Loucy (cell line): ENCODE measurements at regions not wholly inside any gene's neighbourhood (a gene's known extent, or its start where the extent isn't known, plus 50 kb on each side); places are given as distances from the start of the nearest gene placed in this dataset.

Source experiments
- H2AFZ ChIP-seq: fragments of 200-600 bp; sonication (generic); 2 replicates; pipeline ENCODE4 v1.6.0; 2016; ENCODE audit warnings: antibody characterized with exemption, mild to moderate bottlenecking, low read length, moderate library complexity
- H3F3A ChIP-seq: fragments of 200-600 bp; 2 replicates; pipeline ENCODE4 v1.6.0; 2016; ENCODE audit warnings: antibody characterized with exemption, low read depth, mild to moderate bottlenecking
- H3K27me3 ChIP-seq: fragments of 200-600 bp; sonication (generic); 2 replicates; pipeline ENCODE4 v1.6.1; 2014; ENCODE audit warnings: low read length, mild to moderate bottlenecking; ENCODE audit not compliant: insufficient read depth, poor library complexity, severe bottlenecking
- H3K36me3 ChIP-seq: fragments of 200-600 bp; sonication (generic); 2 replicates; pipeline ENCODE4 v1.6.1; 2016; ENCODE audit warnings: low read length; ENCODE audit not compliant: insufficient read depth
- H3K4me1 ChIP-seq: fragments of 200-600 bp; sonication (generic); 2 replicates; pipeline ENCODE4 v1.5.1; 2014; ENCODE audit warnings: low read length, mild to moderate bottlenecking; ENCODE audit not compliant: insufficient read depth, poor library complexity, severe bottlenecking
- H3K4me2 ChIP-seq: fragments of 200-600 bp; sonication (generic); 2 replicates; pipeline ENCODE4 v1.6.0; 2014; ENCODE audit warnings: antibody characterized with exemption, low read length, low read depth, mild to moderate bottlenecking; ENCODE audit not compliant: poor library complexity, severe bottlenecking
- H3K4me3 ChIP-seq: fragments of 200-600 bp; sonication (generic); 2 replicates; pipeline ENCODE4 v1.5.1; 2014; ENCODE audit warnings: low read length, mild to moderate bottlenecking, mixed read lengths; ENCODE audit not compliant: poor library complexity, severe bottlenecking
- H3K79me2 ChIP-seq: fragments of 200-600 bp; sonication (generic); 2 replicates; pipeline ENCODE4 v1.6.1; 2014; ENCODE audit warnings: low read length; ENCODE audit not compliant: insufficient read depth
- H3K9ac ChIP-seq: fragments of 200-600 bp; sonication (generic); 2 replicates; pipeline ENCODE4 v1.6.0; 2014; ENCODE audit warnings: mild to moderate bottlenecking, low read depth, low read length, moderate library complexity; ENCODE audit not compliant: poor library complexity, severe bottlenecking
- H3K9me2 ChIP-seq: fragments of 200-600 bp; sonication (generic); replicated peaks from 2 replicates; pipeline ENCODE4 v1.6.1; 2016; ENCODE audit warnings: low read depth, low read length, mixed read lengths
- H3K9me3 ChIP-seq: fragments of 200-600 bp; sonication (generic); 2 replicates; pipeline ENCODE4 v1.6.1; 2014; ENCODE audit warnings: mild to moderate bottlenecking, antibody characterized with exemption, low read length, low read depth; ENCODE audit not compliant: insufficient read depth
- H4K20me1 ChIP-seq: fragments of 200-600 bp; sonication (generic); 2 replicates; pipeline ENCODE4 v1.6.0; 2014; ENCODE audit warnings: antibody characterized with exemption, low read length, mild to moderate bottlenecking; ENCODE audit not compliant: insufficient read depth, poor library complexity, severe bottlenecking
- EZH2phosphoT487 ChIP-seq: fragments of 200-600 bp; IDR thresholded peaks from 2 replicates; pipeline ENCODE4 v1.6.1; 2018; ENCODE audit warnings: antibody characterized with exemption, mild to moderate bottlenecking, moderate library complexity, borderline replicate concordance
- TF ChIP-seq, protein P1 (sequence below): fragments of 200-600 bp; sonication (generic); conservative IDR thresholded peaks from 2 replicates; pipeline ENCODE4 v1.5.1; 2014; ENCODE audit warnings: mild to moderate bottlenecking, antibody characterized with exemption, low read length

DNA sequence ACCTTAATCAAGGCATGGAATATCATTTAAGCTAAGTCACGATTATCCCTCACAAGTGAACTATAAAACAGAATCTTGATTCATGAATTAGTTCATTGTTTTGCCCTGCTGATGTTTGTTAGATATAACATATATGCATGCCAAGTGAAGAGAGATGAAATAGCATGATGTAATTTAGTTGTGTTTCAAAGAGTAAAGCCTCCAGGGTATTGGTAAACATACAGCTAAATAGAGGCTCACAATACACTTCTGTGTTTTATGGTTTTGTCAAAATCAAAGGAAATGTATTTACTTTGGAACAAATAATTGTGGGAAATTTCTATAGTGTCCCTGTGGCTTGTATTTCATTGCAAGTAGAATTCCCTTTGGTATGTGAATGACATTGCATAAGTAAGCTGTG is 69.0 kb upstream of the LEF1 start:
- no peak overlapping the region for H3K9ac ChIP-seq
- H3F3A ChIP-seq: no peaks in the 10 kb centered on the region
- no peak for TF ChIP-seq EZH2phosphoT487
- TF ChIP-seq, protein P1, sequence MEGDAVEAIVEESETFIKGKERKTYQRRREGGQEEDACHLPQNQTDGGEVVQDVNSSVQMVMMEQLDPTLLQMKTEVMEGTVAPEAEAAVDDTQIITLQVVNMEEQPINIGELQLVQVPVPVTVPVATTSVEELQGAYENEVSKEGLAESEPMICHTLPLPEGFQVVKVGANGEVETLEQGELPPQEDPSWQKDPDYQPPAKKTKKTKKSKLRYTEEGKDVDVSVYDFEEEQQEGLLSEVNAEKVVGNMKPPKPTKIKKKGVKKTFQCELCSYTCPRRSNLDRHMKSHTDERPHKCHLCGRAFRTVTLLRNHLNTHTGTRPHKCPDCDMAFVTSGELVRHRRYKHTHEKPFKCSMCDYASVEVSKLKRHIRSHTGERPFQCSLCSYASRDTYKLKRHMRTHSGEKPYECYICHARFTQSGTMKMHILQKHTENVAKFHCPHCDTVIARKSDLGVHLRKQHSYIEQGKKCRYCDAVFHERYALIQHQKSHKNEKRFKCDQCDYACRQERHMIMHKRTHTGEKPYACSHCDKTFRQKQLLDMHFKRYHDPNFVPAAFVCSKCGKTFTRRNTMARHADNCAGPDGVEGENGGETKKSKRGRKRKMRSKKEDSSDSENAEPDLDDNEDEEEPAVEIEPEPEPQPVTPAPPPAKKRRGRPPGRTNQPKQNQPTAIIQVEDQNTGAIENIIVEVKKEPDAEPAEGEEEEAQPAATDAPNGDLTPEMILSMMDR: no peak

DNA sequence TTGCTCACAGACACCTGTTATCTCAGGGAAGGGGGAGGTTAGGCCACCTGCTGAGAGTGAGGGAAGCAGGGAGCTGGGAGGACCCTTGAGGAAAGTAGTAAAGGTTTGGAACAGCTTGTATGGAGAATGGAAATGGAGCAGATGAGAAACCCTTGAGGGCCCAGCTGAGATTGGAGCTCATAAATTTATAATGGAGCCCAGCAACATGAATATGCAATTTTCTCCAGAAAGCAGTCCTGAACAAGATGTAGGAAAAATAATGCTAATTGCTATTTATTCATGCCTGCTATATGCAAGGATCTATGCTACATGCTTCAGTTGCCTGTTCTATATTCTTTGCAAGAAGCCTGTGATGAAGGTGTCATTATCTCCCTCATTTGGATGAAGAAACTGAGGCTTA is 67.5 kb upstream of the LEF1 start:
- H2AFZ ChIP-seq: no peak overlapping the region
- H3K27me3 ChIP-seq: no peaks in the 10 kb centered on the region

More for the DNA sequence above, 69.0 kb upstream of the LEF1 start:
- H3K4me2 ChIP-seq: no peak overlapping the region
- no peaks in the 10 kb centered on the region for H3K27me3 ChIP-seq
- H4K20me1 ChIP-seq: no peaks in the 10 kb centered on the region
- no peaks in the 10 kb centered on the region for H3K9me2 ChIP-seq
- H3K4me1 ChIP-seq: peaks cover 3% of the 10 kb centered on the region
- no peaks in the 10 kb centered on the region for H3K36me3 ChIP-seq
- H3K79me2 ChIP-seq: no peaks in the 10 kb centered on the region
- H3K9me3 ChIP-seq: no peaks in the 10 kb centered on the region
- no peak overlapping the region for H3K4me3 ChIP-seq
- no peak overlapping the region for H2AFZ ChIP-seq

DNA sequence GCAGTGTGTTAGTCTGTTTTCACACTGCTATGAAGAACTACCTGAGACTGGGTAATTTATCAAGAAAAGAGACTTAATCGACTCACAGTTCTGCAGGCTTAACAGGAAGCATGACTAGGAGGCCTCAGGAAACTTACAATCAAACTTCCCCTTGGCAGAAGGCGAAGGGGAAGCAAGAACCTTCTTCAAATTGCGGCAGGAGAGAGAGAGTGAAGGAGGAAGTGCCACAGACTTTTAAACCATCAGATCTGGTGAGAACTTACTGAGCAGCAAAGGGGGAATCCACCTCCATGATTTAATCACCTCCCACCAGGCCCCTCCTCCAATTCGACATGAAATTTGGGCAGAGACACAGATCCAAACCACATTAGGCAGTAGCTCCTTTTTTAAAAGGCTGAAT is 59.2 kb upstream of the LEF1 start:
- Histone ChIP-seq H3K4me1 (peaks cover 6% of the 10 kb centered on the region), H3K4me3 (no peak overlapping the region), H3K9me2 (no peaks in the 10 kb centered on the region), H2AFZ (no peak overlapping the region), H3K4me2 (no peak overlapping the region), H3K9ac (no peak overlapping the region), H3K36me3 (no peaks in the 10 kb centered on the region), H3F3A (no peaks in the 10 kb centered on the region), H3K79me2 (no peaks in the 10 kb centered on the region), H3K9me3 (no peaks in the 10 kb centered on the region), H3K27me3 (no peaks in the 10 kb centered on the region), H4K20me1 (no peaks in the 10 kb centered on the region)
- TF ChIP-seq, protein P1: no peak
- no peak for TF ChIP-seq EZH2phosphoT487

More for the DNA sequence above, 67.5 kb upstream of the LEF1 start:
- H3K4me2 ChIP-seq: no peak overlapping the region
- no peak for TF ChIP-seq EZH2phosphoT487
- TF ChIP-seq, protein P1: no peak
- no peaks in the 10 kb centered on the region for H3F3A ChIP-seq
- no peaks in the 10 kb centered on the region for H4K20me1 ChIP-seq
- H3K4me1 ChIP-seq: peaks cover 9% of the 10 kb centered on the region
- H3K9me3 ChIP-seq: no peaks in the 10 kb centered on the region
- no peaks in the 10 kb centered on the region for H3K36me3 ChIP-seq
- H3K9ac ChIP-seq: no peak overlapping the region
- H3K4me3 ChIP-seq: no peak overlapping the region
- H3K79me2 ChIP-seq: no peaks in the 10 kb centered on the region
- no peaks in the 10 kb centered on the region for H3K9me2 ChIP-seq
